ENCODE measurements at regions not wholly inside any gene's neighbourhood (a gene's known extent, or its start where the extent isn't known, plus 50 kb on each side); places are given as distances from the start of the nearest gene placed in this dataset.
"Not testable (repeated sequence)": the region's sequence is repeated elsewhere in the genome, so short reads cannot be mapped to it uniquely, and the experiment has no call there.

GRCh38 chrX:15116900-15117299 is 153.0 kb downstream of the ASB9 start:
- DNase-seq (ENCODE audit: low read depth), result no peak

- DNase-seq (ENCODE audit: low read depth), result no peak
These were observed 154.9 kb downstream of the ASB9 start for GRCh38 chrX:15114743-15115566.

- DNase-seq (ENCODE audit: low read depth), result no peak
These were observed 162.4 kb downstream of the ASB9 start for GRCh38 chrX:15107367-15107988.

- DNase-seq (ENCODE audit: low read depth), result no peak
These were observed 171.4 kb downstream of the ASB9 start for GRCh38 chrX:15098505-15098904.

- DNase-seq (ENCODE audit: low read depth), result no peak
These were observed 182.1 kb downstream of the ASB9 start for GRCh38 chrX:15087747-15088146.

- no peak for DNase-seq (ENCODE audit: low read depth)
These were observed 196.6 kb downstream of the ASB9 start for GRCh38 chrX:15073313-15073712.

- no peak for DNase-seq (ENCODE audit: low read depth)
These were observed 197.0 kb downstream of the ASB9 start for GRCh38 chrX:15072880-15073279.

GRCh38 chrX:15072259-15072658 is 197.6 kb downstream of the ASB9 start:
- no peak for DNase-seq (ENCODE audit: low read depth)

- DNase-seq (ENCODE audit: low read depth), result no peak
These were observed 186.3 kb downstream of the MOSPD2 start for GRCh38 chrX:15059474-15059873.

- no peak for DNase-seq (ENCODE audit: low read depth)
These were observed 182.8 kb downstream of the MOSPD2 start for GRCh38 chrX:15056044-15056443.

- no peak for DNase-seq (ENCODE audit: low read depth)
These were observed 182.1 kb downstream of the MOSPD2 start for GRCh38 chrX:15055146-15055930.

- DNase-seq (ENCODE audit: low read depth), result no peak
These were observed 177.2 kb downstream of the MOSPD2 start for GRCh38 chrX:15050395-15050794.

GRCh38 chrX:15043538-15043937 is 170.3 kb downstream of the MOSPD2 start:
- no peak for DNase-seq (ENCODE audit: low read depth)

- no peak for DNase-seq (ENCODE audit: low read depth)
These were observed 160.7 kb downstream of the MOSPD2 start for GRCh38 chrX:15033917-15034316.

GRCh38 chrX:15017491-15017890 is 144.3 kb downstream of the MOSPD2 start:
- DNase-seq (ENCODE audit: low read depth), result no peak

GRCh38 chrX:15016051-15016450 is 142.8 kb downstream of the MOSPD2 start:
- no peak for DNase-seq (ENCODE audit: low read depth)

GRCh38 chrX:15014281-15014680 is 141.1 kb downstream of the MOSPD2 start:
- no peak for DNase-seq (ENCODE audit: low read depth)

- no peak for DNase-seq (ENCODE audit: low read depth)
These were observed 140.2 kb downstream of the MOSPD2 start for GRCh38 chrX:15013461-15013860.

GRCh38 chrX:14997271-14997670 is 124.0 kb downstream of the MOSPD2 start:
- no peak for DNase-seq (ENCODE audit: low read depth)

- not testable (repeated sequence) for DNase-seq (ENCODE audit: low read depth)
These were observed 111.2 kb downstream of the MOSPD2 start for GRCh38 chrX:14984425-14984824.
